GM12864 (cell line): ENCODE measurements at regions not wholly inside any gene's neighbourhood (a gene's known extent, or its start where the extent isn't known, plus 50 kb on each side); places are given as distances from the start of the nearest gene placed in this dataset.
"Not testable (repeated sequence)": the region's sequence is repeated elsewhere in the genome, so short reads cannot be mapped to it uniquely, and the experiment has no call there.

Experiments
- DNase-seq: peaks from one replicate; pipeline ENCODE4 v3.0.0-alpha.2; 2011; ENCODE audit warnings: low read depth
- H3K4me3 ChIP-seq: 2 replicates; pipeline ENCODE4 v1.5.1; 2011; ENCODE audit warnings: mild to moderate bottlenecking, low read depth, low read length, control low read depth
- CTCF ChIP-seq: IDR thresholded peaks from 2 replicates; pipeline ENCODE4 v1.5.1; 2011; ENCODE audit warnings: low read depth, mild to moderate bottlenecking, moderate library complexity, low read length, control low read depth, inconsistent platforms; ENCODE audit errors: missing control alignments

DNA sequence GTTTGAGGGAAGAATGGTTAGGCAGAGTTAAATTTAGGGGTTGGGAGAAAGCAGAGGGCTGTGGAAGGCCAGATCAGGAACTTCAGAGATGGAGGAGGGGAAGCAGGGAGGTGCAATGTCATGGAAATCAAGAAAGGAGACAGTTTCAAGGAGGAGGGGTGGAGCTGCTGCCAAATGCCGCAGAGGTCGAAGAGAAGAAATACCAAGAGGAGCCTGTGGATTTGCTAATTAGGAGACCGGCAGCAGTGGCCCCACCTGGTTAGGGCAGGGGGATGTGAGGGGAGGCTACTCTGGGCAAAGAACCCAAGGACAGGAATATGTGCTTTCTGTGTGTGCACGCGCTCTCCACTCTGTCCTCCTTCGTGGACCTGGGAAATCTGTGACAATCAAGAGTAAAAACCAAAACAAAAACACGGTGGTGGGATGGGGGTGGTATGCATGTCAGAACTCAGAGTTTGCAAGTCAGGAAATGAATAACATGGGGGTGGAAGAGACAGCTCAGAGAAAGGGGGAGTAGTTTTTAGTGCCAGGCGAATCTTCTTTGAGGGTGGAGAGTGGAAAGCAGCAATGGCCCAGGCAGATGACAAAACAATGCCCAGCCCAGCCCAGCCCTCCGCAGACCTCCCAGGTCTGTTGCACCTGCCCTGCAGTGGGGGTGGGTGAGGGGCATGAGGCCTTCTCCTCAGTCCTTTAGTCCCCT lies 102.9 kb upstream of the PAX2 start:
- no peak overlapping the region for H3K4me3 ChIP-seq
- no peak for TF ChIP-seq CTCF
- DNase-seq = no peak

DNA sequence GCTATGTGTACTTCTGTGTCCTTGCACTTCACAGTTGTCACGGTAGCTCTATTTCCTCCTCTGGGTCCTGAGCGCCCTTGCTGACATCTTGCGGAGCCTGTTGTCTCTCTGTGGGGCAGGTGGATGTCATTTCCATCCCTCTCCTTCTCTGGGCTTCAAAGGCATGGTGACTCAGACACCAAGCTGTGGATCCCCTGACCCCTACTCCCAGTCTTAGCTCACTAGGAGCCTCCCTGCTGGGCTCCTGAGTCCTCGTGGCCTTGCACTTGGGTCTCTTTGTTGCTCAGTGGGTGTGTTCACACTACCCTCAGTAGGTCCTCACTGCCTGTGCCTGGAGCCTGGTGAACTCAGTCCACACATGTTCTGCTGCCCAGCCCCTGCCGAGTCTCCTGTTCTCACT lies 100.3 kb upstream of the PAX2 start:
- no peak overlapping the region for H3K4me3 ChIP-seq
- no peak for TF ChIP-seq CTCF
- no peak for DNase-seq

- no peak for TF ChIP-seq CTCF
- no peak for DNase-seq
- no peak overlapping the region for H3K4me3 ChIP-seq
Observed at GRCh38 chr10:100645613-100646392, 99.6 kb upstream of the PAX2 start.

GRCh38 chr10:100647928-100648327 lies 97.5 kb upstream of the PAX2 start:
- H3K4me3 ChIP-seq = no peak overlapping the region
- DNase-seq = no peak
- TF ChIP-seq CTCF = no peak

DNA sequence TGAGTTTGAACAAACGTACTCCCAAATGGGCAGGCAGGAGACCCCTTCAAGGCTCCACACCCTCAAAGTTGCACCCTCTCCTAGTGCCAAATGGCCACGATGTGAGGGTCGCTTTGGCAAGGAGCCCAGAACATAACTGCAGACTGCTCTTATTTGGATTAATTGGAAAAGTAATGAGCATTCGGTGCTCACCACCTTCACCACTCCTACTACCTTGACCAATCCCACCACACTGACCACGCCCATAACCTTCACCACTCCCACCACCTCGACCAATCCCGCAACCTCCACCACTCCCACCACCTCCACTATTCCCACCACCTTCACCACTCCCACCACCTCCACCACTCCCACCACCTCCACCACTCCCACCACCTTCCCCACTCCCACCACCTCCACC lies 94.7 kb upstream of the PAX2 start:
- no peak overlapping the region for H3K4me3 ChIP-seq
- no peak for DNase-seq
- TF ChIP-seq CTCF = no peak

- H3K4me3 ChIP-seq, DNase-seq: not testable (repeated sequence)
Observed at GRCh38 chr10:100651099-100651498, 94.3 kb upstream of the PAX2 start.

DNA sequence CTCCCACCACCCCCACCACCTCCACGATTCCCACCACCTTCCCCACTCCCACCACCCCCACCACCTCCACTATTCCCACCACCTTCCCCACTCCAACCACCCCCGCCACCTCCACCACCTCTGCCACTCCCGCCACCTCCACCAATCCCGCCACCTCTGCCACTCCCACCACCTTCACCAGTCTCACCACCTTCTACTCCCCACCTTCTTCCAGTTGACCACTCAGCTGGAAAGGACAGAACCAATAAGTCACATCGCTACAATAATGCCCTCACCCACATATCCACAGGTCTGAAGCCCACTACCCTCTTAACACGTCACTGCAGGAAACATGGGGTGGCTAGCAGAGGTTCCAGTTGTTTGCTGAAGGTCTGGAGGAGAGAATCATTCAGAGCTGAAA lies 93.5 kb upstream of the PAX2 start:
- no peak overlapping the region for H3K4me3 ChIP-seq
- TF ChIP-seq CTCF = no peak
- no peak for DNase-seq
